KMS-11 (cell line): ENCODE measurements at regions not wholly inside any gene's neighbourhood (a gene's known extent, or its start where the extent isn't known, plus 50 kb on each side); places are given as distances from the start of the nearest gene placed in this dataset.

Source experiments
- H2AFZ ChIP-seq: fragments of 200-600 bp; sonication (generic); 2 replicates; pipeline ENCODE4 v1.6.1; 2016; ENCODE audit warnings: antibody characterized with exemption, mixed run types, low read depth
- H3K27ac ChIP-seq: fragments of 200-600 bp; sonication (generic); 2 replicates; pipeline ENCODE4 v1.6.1; 2016; ENCODE audit warnings: mild to moderate bottlenecking, mixed run types
- H3K27me3 ChIP-seq: fragments of 200-600 bp; sonication (generic); 2 replicates; pipeline ENCODE4 v1.6.1; 2017; ENCODE audit warnings: mild to moderate bottlenecking, low read depth, mixed run types, moderate library complexity; ENCODE audit not compliant: insufficient read depth
- H3K36me3 ChIP-seq: fragments of 200-600 bp; sonication (generic); 2 replicates; pipeline ENCODE4 v1.6.1; 2017; ENCODE audit warnings: mild to moderate bottlenecking, mixed run types; ENCODE audit not compliant: insufficient read depth
- H3K4me1 ChIP-seq: fragments of 200-600 bp; sonication (generic); 2 replicates; pipeline ENCODE4 v1.6.1; 2016; ENCODE audit warnings: mild to moderate bottlenecking, low read depth, mixed run types; ENCODE audit not compliant: poor library complexity, severe bottlenecking
- H3K4me2 ChIP-seq: fragments of 200-600 bp; sonication (generic); 2 replicates; pipeline ENCODE4 v1.7.0; 2016; ENCODE audit warnings: mild to moderate bottlenecking, mixed run types
- H3K4me3 ChIP-seq: fragments of 200-600 bp; sonication (generic); IDR thresholded peaks from 2 replicates; pipeline ENCODE4 v1.6.1; 2017; ENCODE audit warnings: low read depth, low read length, mixed read lengths; ENCODE audit not compliant: insufficient read depth
- H3K79me2 ChIP-seq: fragments of 200-600 bp; sonication (generic); 2 replicates; pipeline ENCODE4 v1.6.1; 2016; ENCODE audit warnings: low read depth, mixed run types; ENCODE audit not compliant: insufficient read depth
- H3K9ac ChIP-seq: fragments of 200-600 bp; sonication (generic); 2 replicates; pipeline ENCODE4 v1.6.1; 2016; ENCODE audit warnings: mild to moderate bottlenecking, mixed run types
- H4K20me1 ChIP-seq: fragments of 200-600 bp; sonication (generic); 2 replicates; pipeline ENCODE4 v1.6.1; 2016; ENCODE audit warnings: mild to moderate bottlenecking, mixed run types; ENCODE audit not compliant: insufficient read depth
- TF ChIP-seq, protein P1 (sequence below): fragments of 200-600 bp; sonication (generic); conservative IDR thresholded peaks from 2 replicates; pipeline ENCODE4 v1.6.1; 2017; ENCODE audit warnings: low read depth, mild to moderate bottlenecking, antibody characterized with exemption, low read length, moderate library complexity, mixed read lengths

DNA sequence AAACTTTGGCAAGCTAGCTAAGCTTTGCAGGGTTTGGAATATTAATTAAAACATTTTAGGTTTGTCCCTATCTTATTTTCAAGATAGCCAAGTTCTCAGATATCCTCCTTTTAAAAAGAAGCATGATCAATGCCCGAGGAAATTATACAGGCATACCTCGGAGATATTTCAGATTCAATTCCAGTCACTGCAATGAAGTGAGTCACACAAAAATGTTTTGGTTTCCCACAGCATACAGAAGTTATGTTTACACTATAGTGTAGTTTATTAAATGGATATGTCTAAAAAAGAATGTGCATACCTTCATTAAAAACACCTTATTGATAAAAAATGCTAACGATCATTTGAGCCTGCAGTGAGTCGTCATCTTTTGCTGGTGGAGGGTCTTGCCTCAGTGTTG, 382.9 kb upstream of the NPVF start:
- TF ChIP-seq, protein P1, sequence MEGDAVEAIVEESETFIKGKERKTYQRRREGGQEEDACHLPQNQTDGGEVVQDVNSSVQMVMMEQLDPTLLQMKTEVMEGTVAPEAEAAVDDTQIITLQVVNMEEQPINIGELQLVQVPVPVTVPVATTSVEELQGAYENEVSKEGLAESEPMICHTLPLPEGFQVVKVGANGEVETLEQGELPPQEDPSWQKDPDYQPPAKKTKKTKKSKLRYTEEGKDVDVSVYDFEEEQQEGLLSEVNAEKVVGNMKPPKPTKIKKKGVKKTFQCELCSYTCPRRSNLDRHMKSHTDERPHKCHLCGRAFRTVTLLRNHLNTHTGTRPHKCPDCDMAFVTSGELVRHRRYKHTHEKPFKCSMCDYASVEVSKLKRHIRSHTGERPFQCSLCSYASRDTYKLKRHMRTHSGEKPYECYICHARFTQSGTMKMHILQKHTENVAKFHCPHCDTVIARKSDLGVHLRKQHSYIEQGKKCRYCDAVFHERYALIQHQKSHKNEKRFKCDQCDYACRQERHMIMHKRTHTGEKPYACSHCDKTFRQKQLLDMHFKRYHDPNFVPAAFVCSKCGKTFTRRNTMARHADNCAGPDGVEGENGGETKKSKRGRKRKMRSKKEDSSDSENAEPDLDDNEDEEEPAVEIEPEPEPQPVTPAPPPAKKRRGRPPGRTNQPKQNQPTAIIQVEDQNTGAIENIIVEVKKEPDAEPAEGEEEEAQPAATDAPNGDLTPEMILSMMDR: no peak
- Histone ChIP-seq H3K27ac (no peak overlapping the region), H3K9ac (no peak overlapping the region), H3K4me1 (no peaks in the 10 kb centered on the region), H3K27me3 (no peaks in the 10 kb centered on the region), H3K79me2 (no peaks in the 10 kb centered on the region), H3K36me3 (no peaks in the 10 kb centered on the region), H3K4me2 (no peak overlapping the region), H2AFZ (no peak overlapping the region), H4K20me1 (no peaks in the 10 kb centered on the region), H3K4me3 (no peak overlapping the region)

DNA sequence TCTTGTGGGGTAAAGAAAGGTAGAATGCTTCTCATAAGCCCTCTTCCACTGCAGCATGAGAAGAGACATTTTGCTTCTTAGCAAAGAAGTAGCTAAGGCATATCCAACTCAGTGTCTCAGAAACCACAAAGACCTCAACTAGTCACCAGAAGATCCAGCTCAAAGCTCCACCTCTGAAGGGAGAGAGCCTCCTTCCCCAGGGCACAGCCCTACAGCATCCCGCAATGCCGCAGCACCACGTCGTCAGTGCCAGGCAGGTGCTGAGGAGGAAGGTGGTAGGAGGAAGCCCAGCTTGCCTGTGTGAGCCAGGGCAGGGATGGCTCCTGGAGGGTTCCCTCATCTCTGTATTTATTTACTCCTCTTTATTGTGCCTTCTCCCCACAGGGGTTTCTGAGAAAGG, 385.6 kb upstream of the NPVF start:
- Histone ChIP-seq H3K36me3 (no peaks in the 10 kb centered on the region), H3K9ac (no peak overlapping the region), H3K4me1 (no peaks in the 10 kb centered on the region), H3K27ac (no peak overlapping the region), H3K79me2 (no peaks in the 10 kb centered on the region), H2AFZ (no peak overlapping the region), H3K27me3 (no peaks in the 10 kb centered on the region), H4K20me1 (no peaks in the 10 kb centered on the region), H3K4me2 (no peak overlapping the region), H3K4me3 (no peak overlapping the region)
- TF ChIP-seq, protein P1: no peak

DNA sequence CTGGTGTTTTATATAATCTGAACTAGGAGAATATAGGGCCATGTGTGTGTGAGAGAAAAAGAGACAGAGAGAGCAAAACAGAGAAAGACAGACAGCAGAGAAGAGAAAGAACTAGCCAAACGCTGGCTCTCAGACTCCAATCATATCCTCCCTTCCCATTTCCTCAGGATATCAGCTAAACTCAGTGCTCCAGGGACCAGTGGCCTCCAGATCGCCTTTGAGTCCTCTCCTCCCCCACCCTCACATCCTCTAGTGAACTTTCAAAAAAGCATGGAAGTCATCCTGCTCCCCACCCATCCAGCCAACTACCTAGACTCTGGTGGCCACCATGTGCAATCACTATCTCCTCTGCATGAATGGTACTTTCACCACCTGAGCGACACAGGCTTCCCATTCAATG, 386.1 kb upstream of the NPVF start:
- no peak overlapping the region for H3K9ac ChIP-seq
- no peak overlapping the region for H2AFZ ChIP-seq
- no peaks in the 10 kb centered on the region for H3K4me1 ChIP-seq
- H4K20me1 ChIP-seq: no peaks in the 10 kb centered on the region
- H3K4me3 ChIP-seq: no peak overlapping the region
- H3K79me2 ChIP-seq: no peaks in the 10 kb centered on the region
- H3K4me2 ChIP-seq: no peak overlapping the region
- H3K27me3 ChIP-seq: no peaks in the 10 kb centered on the region
- H3K36me3 ChIP-seq: no peaks in the 10 kb centered on the region
- TF ChIP-seq, protein P1: no peak
- H3K27ac ChIP-seq: no peak overlapping the region

DNA sequence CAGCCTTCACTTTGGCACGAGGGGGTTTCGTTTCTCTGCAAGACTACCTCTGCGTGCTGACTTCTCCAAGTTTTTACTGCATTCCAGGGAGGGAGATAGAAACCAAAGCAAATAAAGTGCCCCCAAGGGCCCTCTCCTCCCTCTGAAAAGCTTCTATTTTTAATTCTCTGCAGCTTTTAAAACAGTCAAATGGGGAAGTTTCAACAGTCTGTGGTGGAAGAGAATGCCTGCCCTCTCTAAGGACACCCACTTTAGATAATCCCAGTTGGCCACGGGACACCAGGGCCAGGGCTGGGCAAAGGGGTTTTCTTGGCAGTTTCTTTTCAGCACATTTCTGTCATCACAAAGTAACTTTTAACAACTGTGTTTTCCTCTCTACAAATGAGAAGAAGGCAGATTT, 386.7 kb upstream of the NPVF start:
- Histone ChIP-seq H3K79me2 (no peaks in the 10 kb centered on the region), H3K4me1 (no peaks in the 10 kb centered on the region), H3K4me3 (no peak overlapping the region), H3K9ac (no peak overlapping the region), H3K27ac (no peak overlapping the region), H3K27me3 (no peaks in the 10 kb centered on the region), H2AFZ (no peak overlapping the region), H3K4me2 (no peak overlapping the region), H4K20me1 (no peaks in the 10 kb centered on the region), H3K36me3 (no peaks in the 10 kb centered on the region)
- TF ChIP-seq, protein P1: no peak

DNA sequence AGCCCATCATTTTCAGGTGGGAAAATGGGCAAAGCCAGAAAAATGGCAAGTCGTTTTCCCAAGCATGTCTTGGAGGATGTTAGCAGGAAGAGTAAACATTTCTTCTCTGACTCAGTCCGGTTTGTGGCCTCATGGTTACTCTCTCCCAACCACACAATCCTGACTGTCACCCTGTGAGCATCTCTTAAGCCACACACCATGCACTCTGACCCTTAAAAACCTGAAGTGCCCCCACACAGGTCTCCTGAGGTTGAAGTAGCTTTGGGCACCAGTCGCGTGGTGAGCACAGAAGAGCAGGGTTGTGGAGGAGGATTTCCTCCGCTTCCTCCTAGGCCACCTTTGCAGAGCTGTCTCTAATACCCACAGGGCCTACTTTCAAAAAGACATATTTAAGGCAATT, 387.3 kb upstream of the NPVF start:
- Histone ChIP-seq H3K4me2 (no peak overlapping the region), H3K4me1 (no peaks in the 10 kb centered on the region), H3K27ac (no peak overlapping the region), H3K9ac (no peak overlapping the region), H4K20me1 (no peaks in the 10 kb centered on the region), H2AFZ (no peak overlapping the region), H3K79me2 (no peaks in the 10 kb centered on the region), H3K4me3 (no peak overlapping the region), H3K36me3 (no peaks in the 10 kb centered on the region), H3K27me3 (no peaks in the 10 kb centered on the region)
- TF ChIP-seq, protein P1: no peak
